Parathyroid adenoma (tissue), 2 donors: ENCODE measurements at regions not wholly inside any gene's neighbourhood (a gene's known extent, or its start where the extent isn't known, plus 50 kb on each side); places are given as distances from the start of the nearest gene placed in this dataset.

Experiments
- H2AFZ ChIP-seq: fragments of 300-600 bp; sonication (generic); one replicate; pipeline ENCODE4 v1.7.0; 2017; ENCODE audit warnings: antibody characterized with exemption, mild to moderate bottlenecking
- H3K27ac ChIP-seq: fragments of 300-600 bp; sonication (generic); one replicate; pipeline ENCODE4 v1.7.0; 2017
- H3K27me3 ChIP-seq: fragments of 300-600 bp; sonication (generic); one replicate; pipeline ENCODE4 v1.7.0; 2017; ENCODE audit warnings: low read length; ENCODE audit not compliant: control insufficient read depth, insufficient read depth
- H3K36me3 ChIP-seq: fragments of 300-600 bp; sonication (generic); one replicate; pipeline ENCODE4 v1.7.0; 2017; ENCODE audit warnings: low read length; ENCODE audit not compliant: control insufficient read depth, insufficient read depth
- H3K4me1 ChIP-seq: fragments of 300-600 bp; sonication (generic); one replicate; pipeline ENCODE4 v1.7.0; 2017; ENCODE audit warnings: control low read depth
- H3K4me2 ChIP-seq: fragments of 300-600 bp; sonication (generic); one replicate; pipeline ENCODE4 v1.7.0; 2017; ENCODE audit warnings: low read length
- H3K4me3 ChIP-seq: fragments of 300-600 bp; sonication (generic); one replicate; pipeline ENCODE4 v1.7.0; 2017; ENCODE audit warnings: low read depth, low read length
- H3K79me2 ChIP-seq: fragments of 300-600 bp; sonication (generic); one replicate; pipeline ENCODE4 v1.7.0; 2017; ENCODE audit warnings: control low read depth
- H3K9ac ChIP-seq: fragments of 300-600 bp; sonication (generic); one replicate; pipeline ENCODE4 v1.7.0; 2017; ENCODE audit warnings: mild to moderate bottlenecking
- H3K9me3 ChIP-seq: fragments of 300-600 bp; sonication (generic); one replicate; pipeline ENCODE4 v1.7.0; 2017; ENCODE audit warnings: low read length; ENCODE audit not compliant: control insufficient read depth
- TF ChIP-seq, protein P1 (sequence below): fragments of 300-600 bp; sonication (generic); IDR thresholded peaks from one replicate; pipeline ENCODE4 v1.7.0; 2017; ENCODE audit warnings: antibody characterized with exemption, mild to moderate bottlenecking
- donor health status: primary hyperparathyroidism.

DNA sequence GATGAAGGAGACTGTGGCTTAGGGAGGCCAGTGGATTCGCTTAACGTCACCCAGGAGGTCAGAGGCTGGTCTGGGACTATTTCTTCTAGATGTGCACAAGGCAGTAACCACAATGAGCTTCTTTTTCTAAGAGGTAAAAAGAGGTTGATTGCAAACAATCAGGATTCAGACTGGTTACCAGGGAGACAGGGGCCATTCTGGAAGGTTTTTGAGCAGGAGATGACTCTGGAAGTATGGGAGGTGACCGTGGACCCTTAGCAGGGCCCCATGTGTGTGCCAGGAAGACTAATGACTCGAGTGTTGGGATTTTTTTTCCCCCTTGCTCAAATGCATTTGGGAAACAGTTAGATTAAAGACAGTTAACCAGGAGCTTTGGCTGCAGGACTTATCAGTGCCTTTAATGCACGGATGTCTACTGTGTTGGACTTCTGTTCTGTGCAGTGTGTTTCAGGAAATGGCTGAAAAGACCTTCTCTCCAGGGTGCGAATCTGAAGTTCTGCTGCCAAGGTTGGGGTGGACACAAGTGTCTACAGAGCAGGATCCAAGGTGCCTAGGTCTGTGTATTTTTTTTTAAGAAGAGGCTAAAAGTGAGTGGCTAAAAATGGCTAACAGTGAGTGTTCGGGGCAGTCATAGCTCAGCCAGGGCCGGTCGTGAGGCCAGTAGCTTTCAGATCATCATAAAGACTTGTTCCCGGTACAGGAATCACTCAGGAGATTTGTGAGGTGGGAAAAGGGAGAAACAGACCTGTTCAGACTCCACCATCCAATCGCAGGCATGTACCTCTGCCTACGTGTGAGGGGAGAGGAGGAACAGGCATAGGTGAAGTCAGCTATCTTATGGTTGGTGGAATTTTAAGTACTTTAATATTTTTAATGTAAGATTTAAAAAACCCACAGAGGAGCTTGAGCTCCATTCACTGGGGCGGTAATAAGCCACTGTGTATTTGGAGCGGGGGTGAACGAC lies 82.3 kb upstream of the CIBAR2 start:
- H3K4me2 ChIP-seq: no peak overlapping the region
- H2AFZ ChIP-seq: no peak overlapping the region
- H3K4me1 ChIP-seq: no peaks in the 10 kb centered on the region
- H3K27me3 ChIP-seq: no peaks in the 10 kb centered on the region
- H3K36me3 ChIP-seq: no peaks in the 10 kb centered on the region
- no peaks in the 10 kb centered on the region for H3K9me3 ChIP-seq
- TF ChIP-seq, protein P1, sequence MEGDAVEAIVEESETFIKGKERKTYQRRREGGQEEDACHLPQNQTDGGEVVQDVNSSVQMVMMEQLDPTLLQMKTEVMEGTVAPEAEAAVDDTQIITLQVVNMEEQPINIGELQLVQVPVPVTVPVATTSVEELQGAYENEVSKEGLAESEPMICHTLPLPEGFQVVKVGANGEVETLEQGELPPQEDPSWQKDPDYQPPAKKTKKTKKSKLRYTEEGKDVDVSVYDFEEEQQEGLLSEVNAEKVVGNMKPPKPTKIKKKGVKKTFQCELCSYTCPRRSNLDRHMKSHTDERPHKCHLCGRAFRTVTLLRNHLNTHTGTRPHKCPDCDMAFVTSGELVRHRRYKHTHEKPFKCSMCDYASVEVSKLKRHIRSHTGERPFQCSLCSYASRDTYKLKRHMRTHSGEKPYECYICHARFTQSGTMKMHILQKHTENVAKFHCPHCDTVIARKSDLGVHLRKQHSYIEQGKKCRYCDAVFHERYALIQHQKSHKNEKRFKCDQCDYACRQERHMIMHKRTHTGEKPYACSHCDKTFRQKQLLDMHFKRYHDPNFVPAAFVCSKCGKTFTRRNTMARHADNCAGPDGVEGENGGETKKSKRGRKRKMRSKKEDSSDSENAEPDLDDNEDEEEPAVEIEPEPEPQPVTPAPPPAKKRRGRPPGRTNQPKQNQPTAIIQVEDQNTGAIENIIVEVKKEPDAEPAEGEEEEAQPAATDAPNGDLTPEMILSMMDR: no peak
- H3K79me2 ChIP-seq: peaks cover 62% of the 10 kb centered on the region
- no peak overlapping the region for H3K9ac ChIP-seq
- H3K4me3 ChIP-seq: no peak overlapping the region
- no peak overlapping the region for H3K27ac ChIP-seq

DNA sequence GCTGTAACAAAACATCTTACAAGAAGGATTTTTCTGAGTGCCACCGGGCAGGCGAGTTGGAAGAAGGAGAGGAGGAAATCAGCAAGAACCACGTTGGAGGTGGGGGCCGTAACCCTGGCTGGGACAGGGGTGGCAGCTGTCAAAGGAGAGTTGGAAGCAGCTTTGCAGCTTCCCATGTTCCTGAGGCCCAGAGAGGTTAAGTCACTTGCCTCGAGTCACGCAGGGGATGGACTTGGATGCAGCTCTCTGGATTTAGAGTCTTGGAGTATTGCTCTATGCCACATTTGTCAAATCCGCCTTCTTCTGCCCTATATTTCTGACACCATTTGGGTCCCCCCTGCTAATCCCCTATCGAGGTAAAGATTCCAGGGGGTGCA lies 83.0 kb upstream of the CIBAR2 start:
- TF ChIP-seq, protein P1: no peak
- no peaks in the 10 kb centered on the region for H3K4me1 ChIP-seq
- no peaks in the 10 kb centered on the region for H3K9me3 ChIP-seq
- no peak overlapping the region for H3K9ac ChIP-seq
- H3K4me3 ChIP-seq: no peak overlapping the region
- H3K79me2 ChIP-seq: peaks cover 67% of the 10 kb centered on the region
- no peak overlapping the region for H3K4me2 ChIP-seq
- H3K36me3 ChIP-seq: no peaks in the 10 kb centered on the region
- no peaks in the 10 kb centered on the region for H3K27me3 ChIP-seq
- H2AFZ ChIP-seq: no peak overlapping the region
- H3K27ac ChIP-seq: no peak overlapping the region

DNA sequence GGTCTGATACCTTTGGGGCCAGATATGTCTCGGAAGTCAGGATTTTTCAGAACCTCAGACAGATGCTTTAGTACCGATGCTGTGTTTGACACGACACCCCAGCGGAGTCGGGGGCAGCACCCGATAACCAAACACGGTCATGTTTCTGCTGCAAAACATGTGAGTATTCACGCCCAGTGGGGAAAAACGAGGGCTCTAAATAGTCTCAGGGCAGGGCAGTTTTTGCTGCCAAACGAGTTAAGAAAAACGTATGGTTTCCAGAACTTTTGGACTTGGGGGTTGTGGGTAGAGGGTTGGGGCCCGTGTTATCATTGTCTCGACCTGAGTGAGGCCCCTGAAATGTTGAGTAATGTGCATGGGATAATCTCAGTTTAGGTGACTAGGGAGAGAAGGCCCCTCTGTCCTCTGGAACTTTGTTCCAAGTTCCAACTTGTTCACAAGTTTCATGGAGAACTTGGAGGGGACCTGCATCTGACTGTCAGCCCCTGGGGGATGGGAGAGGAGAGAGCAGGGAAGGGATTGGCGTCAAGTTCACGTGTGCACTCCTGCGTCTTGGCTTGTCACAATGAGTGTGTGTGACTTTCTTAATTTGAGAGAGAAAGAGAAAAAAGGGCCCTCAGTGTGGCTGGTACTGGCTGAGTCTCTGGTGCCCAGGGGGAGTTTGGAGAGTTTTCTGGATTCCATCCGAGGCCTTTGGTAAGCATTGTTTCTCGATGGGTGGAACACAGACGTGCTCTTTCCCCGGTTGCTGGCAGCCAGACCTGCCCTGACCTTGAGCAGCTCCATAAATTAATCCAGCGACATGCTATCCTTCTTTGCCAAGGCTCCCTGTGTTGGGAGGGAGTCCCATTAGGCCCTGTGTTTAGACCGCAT lies 83.9 kb upstream of the CIBAR2 start:
- H3K9ac ChIP-seq: no peak overlapping the region
- no peaks in the 10 kb centered on the region for H3K36me3 ChIP-seq
- TF ChIP-seq, protein P1: no peak
- H3K79me2 ChIP-seq: peaks cover 69% of the 10 kb centered on the region
- no peaks in the 10 kb centered on the region for H3K9me3 ChIP-seq
- H3K4me3 ChIP-seq: no peak overlapping the region
- H2AFZ ChIP-seq: no peak overlapping the region
- H3K27me3 ChIP-seq: no peaks in the 10 kb centered on the region
- H3K4me2 ChIP-seq: no peak overlapping the region
- H3K27ac ChIP-seq: no peak overlapping the region
- no peaks in the 10 kb centered on the region for H3K4me1 ChIP-seq

DNA sequence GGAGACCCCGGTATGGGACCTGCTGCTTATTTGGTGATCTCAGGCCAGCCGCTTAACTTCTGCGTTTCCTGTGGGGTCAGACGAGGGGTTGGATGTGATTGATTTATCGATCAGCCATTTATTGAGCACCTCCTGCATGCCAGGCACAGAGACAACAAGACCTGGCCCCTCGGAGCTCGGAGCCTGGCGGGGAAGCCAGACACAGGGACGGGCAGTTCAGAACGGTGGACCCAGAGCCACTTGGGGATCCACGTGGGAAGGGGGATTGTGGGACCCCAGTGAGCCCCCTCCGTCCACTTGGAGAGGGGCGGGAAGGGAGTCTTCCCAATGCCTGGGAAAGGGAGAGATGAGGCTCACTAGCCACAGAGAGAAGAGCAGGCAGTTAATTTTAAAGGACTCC lies 84.7 kb upstream of the CIBAR2 start:
- TF ChIP-seq, protein P1: no peak
- Histone ChIP-seq H3K9me3 (no peaks in the 10 kb centered on the region), H3K4me1 (peaks cover 4% of the 10 kb centered on the region), H3K27me3 (no peaks in the 10 kb centered on the region), H3K4me3 (no peak overlapping the region), H2AFZ (no peak overlapping the region), H3K4me2 (no peak overlapping the region), H3K9ac (no peak overlapping the region), H3K79me2 (peaks cover 66% of the 10 kb centered on the region), H3K27ac (no peak overlapping the region), H3K36me3 (no peaks in the 10 kb centered on the region)
